Hepatocyte (in vitro differentiated cells): ENCODE measurements at regions not wholly inside any gene's neighbourhood (a gene's known extent, or its start where the extent isn't known, plus 50 kb on each side); places are given as distances from the start of the nearest gene placed in this dataset.

Experiments
- DNase-seq: peaks from one replicate; pipeline ENCODE4 v3.0.0-alpha.2; 2016; ENCODE audit warnings: low spot score
- H2AFZ ChIP-seq: fragments of 200-600 bp; sonication (generic); 2 replicates; pipeline ENCODE4 v1.6.0; 2016; ENCODE audit warnings: antibody characterized with exemption, mild to moderate bottlenecking
- H3K27ac ChIP-seq: fragments of 200-600 bp; sonication (generic); 2 replicates; pipeline ENCODE4 v1.5.1; 2016; ENCODE audit warnings: mild to moderate bottlenecking
- H3K27me3 ChIP-seq: fragments of 200-600 bp; sonication (generic); 2 replicates; pipeline ENCODE4 v1.6.1; 2016
- H3K36me3 ChIP-seq: fragments of 200-600 bp; sonication (generic); replicated peaks from 2 replicates; pipeline ENCODE4 v1.5.1; 2016; ENCODE audit warnings: low read depth; ENCODE audit not compliant: insufficient read depth
- H3K4me1 ChIP-seq: fragments of 200-600 bp; sonication (generic); 2 replicates; pipeline ENCODE4 v1.5.1; 2016; ENCODE audit warnings: mild to moderate bottlenecking, moderate library complexity; ENCODE audit not compliant: insufficient read depth
- H3K4me2 ChIP-seq: fragments of 200-600 bp; sonication (generic); 2 replicates; pipeline ENCODE4 v1.6.0; 2016
- H3K4me3 ChIP-seq: fragments of 200-600 bp; sonication (generic); 2 replicates; pipeline ENCODE4 v1.5.1; 2016; ENCODE audit warnings: mild to moderate bottlenecking
- H3K79me2 ChIP-seq: fragments of 200-600 bp; sonication (generic); 2 replicates; pipeline ENCODE4 v1.6.0; 2017; ENCODE audit warnings: mild to moderate bottlenecking
- H3K9me2 ChIP-seq: fragments of 200-600 bp; sonication (generic); replicated peaks from 2 replicates; pipeline ENCODE4 v1.6.0; 2017; ENCODE audit warnings: mild to moderate bottlenecking; ENCODE audit not compliant: insufficient read depth
- H3K9me3 ChIP-seq: fragments of 200-600 bp; sonication (generic); 2 replicates; pipeline ENCODE4 v1.5.1; 2016; ENCODE audit warnings: low read depth, mild to moderate bottlenecking
- H4K20me1 ChIP-seq: fragments of 200-600 bp; sonication (generic); 2 replicates; pipeline ENCODE4 v1.6.0; 2016; ENCODE audit warnings: mild to moderate bottlenecking; ENCODE audit not compliant: insufficient read depth, poor library complexity, severe bottlenecking
- CTCF ChIP-seq: fragments of 200-600 bp; sonication (generic); IDR thresholded peaks from 2 replicates; pipeline ENCODE4 v1.5.1; 2016; ENCODE audit warnings: antibody characterized with exemption, mild to moderate bottlenecking; ENCODE audit not compliant: poor library complexity
- EZH2 ChIP-seq: fragments of 200-600 bp; sonication (generic); IDR thresholded peaks from 2 replicates; pipeline ENCODE4 v1.6.1; 2016; ENCODE audit warnings: antibody characterized with exemption, mild to moderate bottlenecking, borderline replicate concordance
- EZH2phosphoT487 ChIP-seq: fragments of 200-600 bp; sonication (generic); IDR thresholded peaks from one replicate; pipeline ENCODE4 v1.6.1; 2018; ENCODE audit warnings: antibody characterized with exemption, mild to moderate bottlenecking, low read depth, moderate library complexity; ENCODE audit not compliant: unreplicated experiment, severe bottlenecking
- WGBS: methylation state at CpG from one replicate; pipeline ENCODE4 v1.1.6; 2016; ENCODE audit warnings: low lambda C conversion rate; ENCODE audit errors: missing lambda C conversion rate; 5-methylcytosine and 5-hydroxymethylcytosine counted together

- Histone ChIP-seq H3K4me1 (peaks cover 16% of the 10 kb centered on the region), H3K36me3 (no peaks in the 10 kb centered on the region), H3K4me3 (no peak overlapping the region), H3K27ac (no peak overlapping the region), H3K4me2 (no peak overlapping the region), H3K9me3 (no peaks in the 10 kb centered on the region), H3K79me2 (no peaks in the 10 kb centered on the region), H3K9me2 (no peaks in the 10 kb centered on the region), H4K20me1 (no peaks in the 10 kb centered on the region), H3K27me3 (no peaks in the 10 kb centered on the region), H2AFZ (no peak overlapping the region)
- TF ChIP-seq CTCF = no peak
- no peak for TF ChIP-seq EZH2
- no peak for TF ChIP-seq EZH2phosphoT487
- 74% methylated on average over 5 of the region's 5 CpGs for WGBS
- DNase-seq = no peak
Observed at GRCh38 chr10:44193567-44194220, 191.2 kb downstream of the CXCL12 start.

GRCh38 chr10:44193166-44193565, 191.7 kb downstream of the CXCL12 start:
- WGBS = 68% methylated on average over 3 of the region's 3 CpGs
- H3K9me2 ChIP-seq = no peaks in the 10 kb centered on the region

GRCh38 chr10:44192435-44192834, 192.5 kb downstream of the CXCL12 start:
- no peaks in the 10 kb centered on the region for H3K9me2 ChIP-seq
- no peak overlapping the region for H3K27ac ChIP-seq
- no peak for TF ChIP-seq CTCF
- no peak for TF ChIP-seq EZH2
- TF ChIP-seq EZH2phosphoT487 = no peak
- H3K4me1 ChIP-seq = peaks cover 16% of the 10 kb centered on the region
- H3K36me3 ChIP-seq = no peaks in the 10 kb centered on the region
- H3K9me3 ChIP-seq = no peaks in the 10 kb centered on the region
- no peak overlapping the region for H3K4me2 ChIP-seq
- no peaks in the 10 kb centered on the region for H3K79me2 ChIP-seq
- no peaks in the 10 kb centered on the region for H3K27me3 ChIP-seq
- no peaks in the 10 kb centered on the region for H4K20me1 ChIP-seq
- no peak for DNase-seq
- WGBS = 76% methylated on average over 6 of the region's 6 CpGs
- H3K4me3 ChIP-seq = no peak overlapping the region
- H2AFZ ChIP-seq = no peak overlapping the region

More at GRCh38 chr10:44193166-44193565, 191.7 kb downstream of the CXCL12 start:
- no peak for TF ChIP-seq CTCF
- TF ChIP-seq EZH2 = no peak
- no peak for TF ChIP-seq EZH2phosphoT487
- Histone ChIP-seq H3K27me3 (no peaks in the 10 kb centered on the region), H3K27ac (no peak overlapping the region), H2AFZ (no peak overlapping the region), H3K4me3 (no peak overlapping the region), H3K4me1 (peaks cover 16% of the 10 kb centered on the region), H4K20me1 (no peaks in the 10 kb centered on the region), H3K79me2 (no peaks in the 10 kb centered on the region), H3K9me3 (no peaks in the 10 kb centered on the region), H3K4me2 (no peak overlapping the region), H3K36me3 (no peaks in the 10 kb centered on the region)
- no peak for DNase-seq
